IPS-18a (cell line): ENCODE measurements at regions not wholly inside any gene's neighbourhood (a gene's known extent, or its start where the extent isn't known, plus 50 kb on each side); places are given as distances from the start of the nearest gene placed in this dataset.
"Not testable (repeated sequence)": the region's sequence is repeated elsewhere in the genome, so short reads cannot be mapped to it uniquely, and the experiment has no call there.

ENCODE experiments used
- H3K27ac ChIP-seq: one replicate; pipeline ENCODE4 v1.5.1; 2013; ENCODE audit warnings: low read length
- H3K27me3 ChIP-seq: one replicate; pipeline ENCODE4 v1.6.1; 2013; ENCODE audit warnings: mild to moderate bottlenecking, low read length; ENCODE audit not compliant: control insufficient read depth, insufficient read depth
- H3K36me3 ChIP-seq: one replicate; pipeline ENCODE4 v1.6.1; 2013; ENCODE audit warnings: low read depth, low read length; ENCODE audit not compliant: control insufficient read depth
- H3K4me1 ChIP-seq: one replicate; pipeline ENCODE4 v1.6.1; 2013; ENCODE audit warnings: low read depth, low read length; ENCODE audit not compliant: control insufficient read depth
- H3K4me3 ChIP-seq: one replicate; pipeline ENCODE4 v1.5.1; 2013; ENCODE audit warnings: low read length
- H3K9ac ChIP-seq: one replicate; pipeline ENCODE4 v1.6.1; 2013; ENCODE audit warnings: mild to moderate bottlenecking, low read length, moderate library complexity
- H3K9me3 ChIP-seq: one replicate; pipeline ENCODE4 v1.6.1; 2013; ENCODE audit warnings: low read depth, low read length; ENCODE audit not compliant: control insufficient read depth

GRCh38 chr10:108545921-108546320, 1377.4 kb downstream of the XPNPEP1 start:
- Histone ChIP-seq H3K9ac (no peak overlapping the region), H3K4me3 (no peak overlapping the region), H3K27me3 (no peaks in the 10 kb centered on the region), H3K27ac (no peak overlapping the region), H3K4me1 (no peaks in the 10 kb centered on the region), H3K36me3 (no peaks in the 10 kb centered on the region), H3K9me3 (no peaks in the 10 kb centered on the region)

GRCh38 chr10:108544500-108545120, 1378.7 kb downstream of the XPNPEP1 start:
- H3K36me3 ChIP-seq = no peaks in the 10 kb centered on the region
- H3K9me3 ChIP-seq = no peaks in the 10 kb centered on the region
- no peak overlapping the region for H3K27ac ChIP-seq
- H3K27me3 ChIP-seq = no peaks in the 10 kb centered on the region
- no peak overlapping the region for H3K4me3 ChIP-seq
- H3K9ac ChIP-seq = no peak overlapping the region
- H3K4me1 ChIP-seq = no peaks in the 10 kb centered on the region

GRCh38 chr10:108533551-108533950, 1369.0 kb upstream of the SORCS1 start:
- not testable (repeated sequence) for H3K36me3 ChIP-seq, H3K4me1 ChIP-seq, H3K27ac ChIP-seq, H3K4me3 ChIP-seq, H3K9me3 ChIP-seq, H3K9ac ChIP-seq, H3K27me3 ChIP-seq

- no peak overlapping the region for H3K27ac ChIP-seq
- no peak overlapping the region for H3K9ac ChIP-seq
- H3K27me3 ChIP-seq = no peaks in the 10 kb centered on the region
- H3K36me3 ChIP-seq = no peaks in the 10 kb centered on the region
- H3K4me1 ChIP-seq = peaks cover 4% of the 10 kb centered on the region
- H3K4me3 ChIP-seq = no peak overlapping the region
- H3K9me3 ChIP-seq = peaks cover 4% of the 10 kb centered on the region
Measured at GRCh38 chr10:108523016-108523800, 1358.7 kb upstream of the SORCS1 start.

- H3K4me3 ChIP-seq = no peak overlapping the region
Measured at GRCh38 chr10:108521827-108522492, 1357.5 kb upstream of the SORCS1 start.

GRCh38 chr10:108515821-108516220, 1351.3 kb upstream of the SORCS1 start:
- H3K4me1 ChIP-seq = no peaks in the 10 kb centered on the region
- no peaks in the 10 kb centered on the region for H3K27me3 ChIP-seq
- H3K27ac ChIP-seq = no peak overlapping the region
- peaks cover 6% of the 10 kb centered on the region for H3K9me3 ChIP-seq
- no peaks in the 10 kb centered on the region for H3K36me3 ChIP-seq
- H3K9ac ChIP-seq = no peak overlapping the region
- no peak overlapping the region for H3K4me3 ChIP-seq

More at GRCh38 chr10:108521827-108522492, 1357.5 kb upstream of the SORCS1 start:
- Histone ChIP-seq H3K9ac (no peak overlapping the region), H3K9me3 (peaks cover 6% of the 10 kb centered on the region), H3K36me3 (no peaks in the 10 kb centered on the region), H3K4me1 (peaks cover 4% of the 10 kb centered on the region), H3K27me3 (no peaks in the 10 kb centered on the region), H3K27ac (no peak overlapping the region)

GRCh38 chr10:108500396-108500795, 1335.9 kb upstream of the SORCS1 start:
- no peak overlapping the region for H3K9ac ChIP-seq
- no peak overlapping the region for H3K4me3 ChIP-seq
- peaks cover 8% of the 10 kb centered on the region for H3K9me3 ChIP-seq
- no peaks in the 10 kb centered on the region for H3K36me3 ChIP-seq
- H3K4me1 ChIP-seq = no peaks in the 10 kb centered on the region
- no peak overlapping the region for H3K27ac ChIP-seq
- no peaks in the 10 kb centered on the region for H3K27me3 ChIP-seq

- H3K4me3 ChIP-seq = no peak overlapping the region
- H3K27ac ChIP-seq = no peak overlapping the region
- H3K4me1 ChIP-seq = no peaks in the 10 kb centered on the region
- H3K36me3 ChIP-seq = no peaks in the 10 kb centered on the region
- H3K9ac ChIP-seq = no peak overlapping the region
- no peaks in the 10 kb centered on the region for H3K27me3 ChIP-seq
- H3K9me3 ChIP-seq = no peaks in the 10 kb centered on the region
Measured at GRCh38 chr10:108496106-108496505, 1331.6 kb upstream of the SORCS1 start.

- Histone ChIP-seq H3K36me3 (no peaks in the 10 kb centered on the region), H3K9ac (no peak overlapping the region), H3K4me3 (no peak overlapping the region), H3K9me3 (no peaks in the 10 kb centered on the region), H3K27me3 (no peaks in the 10 kb centered on the region), H3K27ac (no peak overlapping the region), H3K4me1 (no peaks in the 10 kb centered on the region)
Measured at GRCh38 chr10:108490944-108491343, 1326.4 kb upstream of the SORCS1 start.

- Histone ChIP-seq H3K9ac (no peak overlapping the region), H3K36me3 (no peaks in the 10 kb centered on the region), H3K27ac (no peak overlapping the region), H3K4me1 (no peaks in the 10 kb centered on the region), H3K9me3 (peaks cover 7% of the 10 kb centered on the region), H3K4me3 (no peak overlapping the region), H3K27me3 (peaks cover 15% of the 10 kb centered on the region)
Measured at GRCh38 chr10:108471420-108471819, 1306.9 kb upstream of the SORCS1 start.

- Histone ChIP-seq H3K4me3 (no peak overlapping the region), H3K9me3 (peaks cover 7% of the 10 kb centered on the region), H3K27ac (no peak overlapping the region), H3K27me3 (peaks cover 30% of the 10 kb centered on the region), H3K9ac (no peak overlapping the region), H3K36me3 (no peaks in the 10 kb centered on the region), H3K4me1 (no peaks in the 10 kb centered on the region)
Measured at GRCh38 chr10:108469940-108470339, 1305.4 kb upstream of the SORCS1 start.
